IMR-90 (cell line): ENCODE measurements at regions not wholly inside any gene's neighbourhood (a gene's known extent, or its start where the extent isn't known, plus 50 kb on each side); places are given as distances from the start of the nearest gene placed in this dataset. TPM values are rescaled to one million over a fixed set of nuclear protein-coding genes. Genes with fewer than 3 reads are reported as not detected.

Experiments
- microRNA-seq, 2 experiments: library from miRNA; stranded (forward) in 1 of 2; unstranded in 1 of 2; fragments of 10-50 nt in 1 of 2; fragments of <30 nt in 1 of 2; gene quantifications in 1 of 2; microRNA quantifications in 1 of 2; one replicate each; pipeline versions ENCODE3 to v1.1.0; 2013 to 2020; ENCODE audit not compliant: insufficient read depth in 1 of 2, insufficient read length in 1 of 2, unreplicated experiment in 1 of 2
- small RNA-seq, 5 experiments: library from RNA; depleted of rRNA; stranded (forward); fragments of <200 nt; gene quantifications; one replicate each; pipeline ENCODE3, GENCODE V24; 2012

Small RNAs in the stretch of these regions (microRNA-seq; reads per million reads assigned to microRNA genes)
- gene CFTRP3 (ENCODE audit: insufficient read depth, insufficient read length) = not detected
- gene MLLT10P1 (ENCODE audit: insufficient read depth, insufficient read length) = not detected
- gene RF00019 (ENCODE audit: insufficient read depth, insufficient read length) = not detected

Small RNAs in the stretch of these regions (small RNA-seq; reads per million reads assigned to genes)
- gene CFTRP3 (0 reads per million in 5 experiments), gene MLLT10P1 (0 reads per million in 5 experiments), gene RF00019 (0 reads per million in 5 experiments)
